ENCODE measurements at regions not wholly inside any gene's neighbourhood (a gene's known extent, or its start where the extent isn't known, plus 50 kb on each side); places are given as distances from the start of the nearest gene placed in this dataset.

DNA sequence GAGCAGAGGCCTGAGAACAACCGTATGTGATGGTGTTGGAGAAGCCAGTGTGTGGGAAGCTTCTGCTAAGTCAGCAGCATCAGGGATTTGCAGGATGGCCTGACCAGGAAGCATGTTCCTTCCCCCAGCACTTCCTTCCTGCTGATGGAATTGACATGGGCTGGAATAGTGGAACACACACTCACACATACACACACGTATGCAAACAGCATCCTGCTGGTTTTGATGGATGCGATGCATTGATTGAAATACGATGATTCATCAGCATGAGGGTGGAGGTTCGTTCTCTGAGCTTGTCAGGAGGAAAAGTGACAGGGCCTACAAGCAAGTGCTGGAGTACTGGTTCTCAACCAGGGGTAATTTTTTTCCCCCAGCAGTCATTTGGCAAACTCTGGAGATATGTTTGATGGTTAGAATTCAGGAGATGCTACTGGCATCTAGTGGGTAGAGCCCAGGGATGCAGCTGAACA is 229.1 kb downstream of the NFATC2 start:
- TF ChIP-seq, protein P1, sequence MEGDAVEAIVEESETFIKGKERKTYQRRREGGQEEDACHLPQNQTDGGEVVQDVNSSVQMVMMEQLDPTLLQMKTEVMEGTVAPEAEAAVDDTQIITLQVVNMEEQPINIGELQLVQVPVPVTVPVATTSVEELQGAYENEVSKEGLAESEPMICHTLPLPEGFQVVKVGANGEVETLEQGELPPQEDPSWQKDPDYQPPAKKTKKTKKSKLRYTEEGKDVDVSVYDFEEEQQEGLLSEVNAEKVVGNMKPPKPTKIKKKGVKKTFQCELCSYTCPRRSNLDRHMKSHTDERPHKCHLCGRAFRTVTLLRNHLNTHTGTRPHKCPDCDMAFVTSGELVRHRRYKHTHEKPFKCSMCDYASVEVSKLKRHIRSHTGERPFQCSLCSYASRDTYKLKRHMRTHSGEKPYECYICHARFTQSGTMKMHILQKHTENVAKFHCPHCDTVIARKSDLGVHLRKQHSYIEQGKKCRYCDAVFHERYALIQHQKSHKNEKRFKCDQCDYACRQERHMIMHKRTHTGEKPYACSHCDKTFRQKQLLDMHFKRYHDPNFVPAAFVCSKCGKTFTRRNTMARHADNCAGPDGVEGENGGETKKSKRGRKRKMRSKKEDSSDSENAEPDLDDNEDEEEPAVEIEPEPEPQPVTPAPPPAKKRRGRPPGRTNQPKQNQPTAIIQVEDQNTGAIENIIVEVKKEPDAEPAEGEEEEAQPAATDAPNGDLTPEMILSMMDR (IDR thresholded peaks at IDR 0.05; ENCODE audit: insufficient read depth, low read length): no peak
- H3K4me3 ChIP-seq (ENCODE audit: low read depth, low read length): no peak overlapping the region
- peak; percentile 12 for DNase-seq (ENCODE audit: low read depth)

DNA sequence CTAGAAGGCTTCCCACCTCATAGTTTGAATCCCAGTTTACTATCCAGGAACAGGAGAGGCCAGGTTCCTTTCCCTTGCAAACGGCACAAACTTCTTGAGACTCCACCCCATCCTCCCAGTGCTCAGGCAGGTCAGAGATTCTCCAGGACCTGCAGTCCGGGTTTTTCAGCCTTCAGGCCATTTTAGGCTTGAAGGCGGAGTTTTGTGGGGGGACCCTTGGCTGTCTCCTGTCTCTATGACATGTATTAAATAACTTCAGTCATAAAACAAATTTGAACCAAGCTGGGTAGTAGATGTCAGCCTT is 230.1 kb downstream of the NFATC2 start:
- no peak for DNase-seq (ENCODE audit: low read depth)
- H3K4me3 ChIP-seq (ENCODE audit: low read depth, low read length): no peak overlapping the region
- TF ChIP-seq, protein P1 (IDR thresholded peaks at IDR 0.05; ENCODE audit: insufficient read depth, low read length): no peak

DNA sequence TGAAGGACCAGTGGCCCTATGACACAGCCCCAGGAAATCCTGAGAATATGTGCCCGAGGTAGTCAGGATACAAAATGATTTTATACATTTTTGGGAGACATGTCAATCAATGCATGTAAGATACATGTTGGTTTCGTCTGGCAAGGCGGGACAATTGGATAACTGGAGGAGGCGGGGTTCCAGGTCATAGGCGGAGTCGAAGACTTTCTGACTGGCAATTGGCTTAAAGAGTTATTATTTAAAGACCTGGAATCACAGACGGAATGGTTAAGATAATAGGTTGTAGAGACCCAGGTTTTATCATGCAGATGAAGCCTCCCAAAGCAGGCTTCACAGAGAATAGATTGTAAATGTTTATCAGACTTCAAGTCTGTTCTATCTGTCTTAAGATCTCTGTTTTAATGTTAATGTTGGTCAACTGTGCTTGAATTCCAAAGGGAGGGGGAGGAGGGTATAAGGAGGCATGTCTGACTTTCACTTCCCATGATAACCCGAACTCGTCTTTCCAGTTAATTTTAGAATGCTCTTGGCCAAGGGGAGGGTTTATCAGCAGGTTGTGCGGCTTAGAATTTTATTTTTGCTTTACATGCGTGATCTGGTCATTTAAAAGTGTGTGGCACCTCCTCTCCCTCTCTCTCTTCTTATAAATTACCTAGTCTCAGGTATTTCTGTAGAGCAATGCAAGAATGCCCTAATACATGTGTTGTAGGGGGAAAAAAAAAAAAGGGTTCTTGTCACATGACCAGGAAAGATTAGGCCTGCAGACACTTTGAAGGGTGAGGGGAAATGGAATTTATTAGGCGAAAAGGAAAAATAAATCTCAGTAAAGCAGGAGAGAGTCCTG is 230.7 kb downstream of the NFATC2 start:
- TF ChIP-seq, protein P1 (IDR thresholded peaks at IDR 0.05; ENCODE audit: insufficient read depth, low read length): no peak
- DNase-seq (ENCODE audit: low read depth): peak; percentile 9

DNA sequence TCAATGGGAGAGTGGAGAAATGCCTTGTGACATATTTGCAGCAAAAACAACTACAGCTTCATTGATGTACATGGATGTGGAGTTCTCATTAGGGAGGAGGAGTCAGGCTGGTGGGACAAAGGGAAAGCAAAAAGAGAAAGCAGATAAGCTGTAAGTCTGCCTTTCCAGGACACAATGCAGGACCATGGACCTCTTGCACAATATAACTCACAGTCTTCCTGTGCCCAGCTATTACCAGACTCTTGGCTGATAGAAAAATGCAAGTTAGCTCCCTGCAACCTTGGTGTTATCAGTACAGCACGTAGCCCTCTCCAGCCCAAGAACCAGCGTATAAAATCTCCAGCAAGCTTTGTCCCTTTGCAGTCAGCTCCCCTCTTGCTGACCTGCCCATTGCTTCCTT is 232.3 kb downstream of the NFATC2 start:
- TF ChIP-seq, protein P1 (IDR thresholded peaks at IDR 0.05; ENCODE audit: insufficient read depth, low read length): no peak
- DNase-seq (ENCODE audit: low read depth): peak; percentile 71
- no peak overlapping the region for H3K4me3 ChIP-seq (ENCODE audit: low read depth, low read length)

More for the DNA sequence above, 230.7 kb downstream of the NFATC2 start:
- no peak overlapping the region for H3K4me3 ChIP-seq (ENCODE audit: low read depth, low read length)

DNA sequence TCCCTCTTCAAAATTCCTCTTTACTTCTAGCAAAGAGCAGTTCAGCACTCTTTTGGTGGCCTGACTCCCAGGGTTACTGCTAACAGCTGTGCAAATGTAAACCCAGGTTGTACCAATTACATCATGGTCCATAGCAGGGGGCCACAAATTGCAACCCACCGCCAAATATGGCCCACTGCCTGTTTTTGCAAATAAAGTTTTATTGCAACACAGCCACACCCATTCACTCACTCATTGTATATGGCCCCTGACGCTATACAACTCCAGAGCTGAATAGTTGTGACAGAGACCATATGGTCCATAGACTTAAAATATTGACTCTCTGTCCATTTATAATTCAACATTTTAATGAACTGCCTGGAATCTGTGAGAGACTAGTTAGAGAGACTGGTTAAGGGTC is 233.4 kb downstream of the NFATC2 start:
- no peak for DNase-seq (ENCODE audit: low read depth)
- H3K4me3 ChIP-seq (ENCODE audit: low read depth, low read length): no peak overlapping the region
- TF ChIP-seq, protein P1 (IDR thresholded peaks at IDR 0.05; ENCODE audit: insufficient read depth, low read length): no peak

DNA sequence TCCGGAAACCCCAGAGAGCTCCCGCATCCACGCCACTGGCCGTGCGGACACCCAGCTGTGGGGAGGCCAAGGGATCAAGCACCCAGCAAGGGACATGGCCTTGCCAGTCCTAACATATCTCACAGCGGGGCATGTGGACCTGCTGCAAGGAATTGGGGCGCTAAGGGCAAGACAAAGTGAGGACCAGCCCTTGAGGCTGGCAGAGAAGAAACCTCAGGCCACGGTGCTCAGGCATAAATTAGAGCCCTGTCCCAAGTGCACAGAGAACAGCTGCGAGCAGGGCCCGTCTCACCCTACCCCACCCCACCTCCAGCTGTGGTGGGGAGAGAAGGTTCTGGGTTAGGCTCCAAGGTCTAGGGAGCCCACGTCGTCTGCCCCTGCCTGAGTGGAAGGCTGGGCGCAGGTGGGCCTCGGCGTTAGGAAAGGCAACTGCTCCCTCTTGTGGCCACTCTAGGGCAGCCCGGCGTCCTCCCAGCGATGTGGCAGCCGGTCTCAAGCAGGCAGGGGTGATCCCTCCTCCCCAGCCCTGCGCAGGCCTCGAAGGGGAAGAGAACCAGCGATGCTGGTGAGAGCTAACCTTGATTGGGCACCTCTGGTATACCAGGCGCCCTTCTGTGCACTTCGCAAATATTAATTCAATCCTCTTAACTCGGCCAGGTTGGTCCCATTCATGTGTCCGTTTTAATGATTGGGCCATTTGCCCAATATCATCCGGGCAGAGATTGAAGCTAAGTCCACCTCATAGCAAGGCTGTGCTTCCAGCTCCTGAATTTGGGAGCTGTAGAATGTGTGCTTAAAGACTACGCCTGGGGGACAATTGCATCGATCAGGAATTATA is 235.8 kb downstream of the NFATC2 start:
- TF ChIP-seq, protein P1 (IDR thresholded peaks at IDR 0.05; ENCODE audit: insufficient read depth, low read length): peak; percentile 90
- DNase-seq (ENCODE audit: low read depth): peak; percentile 67
- no peak overlapping the region for H3K4me3 ChIP-seq (ENCODE audit: low read depth, low read length)
